ENCODE measurements at regions not wholly inside any gene's neighbourhood (a gene's known extent, or its start where the extent isn't known, plus 50 kb on each side); places are given as distances from the start of the nearest gene placed in this dataset.

DNA sequence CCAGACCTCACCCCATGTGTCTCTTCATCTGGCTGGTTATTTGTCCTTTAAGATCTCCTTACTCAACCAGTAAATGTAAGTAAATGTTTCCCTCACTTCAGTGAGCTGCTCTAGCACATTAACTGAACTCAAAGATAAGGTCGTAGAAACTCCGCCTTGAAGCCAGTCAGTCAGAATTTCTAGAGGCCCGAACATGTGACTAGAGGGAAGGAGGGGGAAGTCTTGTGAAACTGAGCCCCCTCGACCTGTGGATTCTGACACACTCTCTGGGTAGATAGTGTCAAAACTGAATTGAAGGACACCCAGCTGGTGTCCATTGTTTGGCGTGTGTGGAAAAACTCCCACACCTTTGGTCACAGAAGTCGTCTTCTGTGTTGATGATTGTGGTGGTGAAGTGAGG lies 933.9 kb downstream of the ADGRL3 start:
- no peak for DNase-seq (ENCODE audit: low spot score)

DNA sequence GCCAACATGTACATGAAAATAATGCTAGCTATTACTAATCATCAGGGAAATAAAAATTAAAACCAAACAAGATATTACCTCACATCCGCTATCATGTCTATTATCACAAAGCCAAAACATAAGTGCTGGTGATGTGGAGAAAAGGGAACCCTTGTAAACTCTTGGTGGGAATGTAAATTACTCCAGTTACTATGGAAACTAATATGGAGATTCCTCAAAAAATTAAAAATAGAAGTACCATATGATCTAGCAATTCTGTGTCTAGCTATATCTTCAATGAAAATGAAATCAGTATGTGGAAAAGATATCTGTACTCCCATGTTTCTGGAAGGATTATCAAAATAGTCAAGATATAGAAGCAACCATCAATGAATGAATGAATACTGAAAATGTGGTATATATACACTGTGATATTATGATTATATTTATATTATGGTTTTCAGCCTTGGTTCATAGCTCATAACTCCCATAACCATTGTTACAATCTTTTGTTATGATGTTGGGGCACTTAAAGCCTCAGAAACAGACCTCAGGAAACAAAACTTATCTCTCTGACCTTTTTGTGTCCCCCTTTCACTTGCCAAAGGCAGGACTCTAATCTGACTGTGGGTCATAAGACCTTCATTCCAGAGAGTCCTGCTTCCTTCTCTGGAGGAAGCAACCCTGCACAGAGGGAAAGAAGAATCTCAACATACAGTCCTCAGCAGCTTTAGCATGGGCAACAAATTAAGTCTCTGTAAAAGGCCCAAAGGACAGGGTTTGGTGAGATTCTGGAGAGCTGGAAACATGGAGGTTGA lies 933.2 kb downstream of the ADGRL3 start:
- DNase-seq (ENCODE audit: low spot score) = no peak

DNA sequence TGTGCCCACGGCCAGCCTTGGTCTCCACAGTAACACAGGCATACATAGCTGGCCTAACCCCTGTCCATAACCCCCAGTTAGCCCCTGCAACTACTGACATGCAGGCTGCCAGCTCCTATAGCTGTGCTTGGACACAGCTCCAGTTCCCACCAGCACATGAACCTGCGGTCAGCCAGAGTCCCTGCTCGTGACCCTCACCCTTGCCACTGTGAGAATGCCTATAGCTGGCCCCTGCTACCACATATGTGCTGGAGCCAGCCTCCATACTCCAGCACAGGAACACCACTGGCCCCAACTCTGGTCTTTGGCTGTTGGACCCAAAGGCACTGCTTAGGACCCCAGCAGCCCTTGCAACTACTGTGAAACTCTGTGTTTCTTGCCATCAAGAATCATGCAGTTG lies 930.9 kb downstream of the ADGRL3 start:
- DNase-seq (ENCODE audit: low spot score) = no peak

DNA sequence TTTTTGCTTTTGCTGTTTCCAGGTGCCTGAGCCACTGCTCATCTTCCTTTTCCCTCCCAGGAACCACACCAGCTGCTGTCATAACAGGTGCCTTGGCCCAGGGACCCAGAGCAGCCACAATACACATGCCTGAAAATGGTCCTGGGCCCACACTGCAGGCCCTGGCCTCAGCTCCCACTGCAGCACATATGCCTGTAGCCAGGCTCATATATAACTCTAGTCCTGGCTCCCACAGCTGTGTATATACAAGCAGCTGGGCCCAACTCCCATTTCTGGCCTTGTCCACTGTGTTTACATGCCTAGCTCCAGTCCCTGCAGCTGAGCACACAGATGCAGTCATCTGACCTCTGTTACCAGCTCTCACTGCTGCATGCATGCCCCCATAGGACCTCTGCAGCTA lies 930.5 kb downstream of the ADGRL3 start:
- DNase-seq (ENCODE audit: low spot score) = no peak

DNA sequence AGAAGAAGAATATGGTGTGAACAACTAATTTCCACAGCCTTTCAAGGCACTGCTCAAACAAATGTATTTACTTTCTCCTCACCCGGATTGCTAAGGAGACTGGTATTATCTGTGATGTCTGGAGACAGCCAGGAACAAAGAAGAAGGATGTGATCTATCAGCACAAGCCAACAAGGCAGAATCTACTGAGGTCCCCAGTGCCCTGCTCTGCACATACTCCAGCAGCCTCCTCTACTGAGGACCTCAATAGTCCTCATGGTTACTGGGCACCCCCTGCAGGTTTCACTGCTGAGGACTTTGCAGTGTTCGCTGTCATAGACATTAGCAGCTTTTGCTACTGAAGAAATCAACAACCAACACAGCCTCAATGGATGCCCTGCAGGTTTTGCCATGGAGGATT lies 930.1 kb downstream of the ADGRL3 start:
- DNase-seq (ENCODE audit: low spot score) = no peak

Data from HuH-7 (cell line).